GDM1 (cell line): ENCODE measurements at regions not wholly inside any gene's neighbourhood (a gene's known extent, or its start where the extent isn't known, plus 50 kb on each side); places are given as distances from the start of the nearest gene placed in this dataset.

ENCODE experiments used
- DNase-seq: peaks from one replicate; lab custom pipeline; 2025; lab: John Stamatoyannopoulos, UW

GRCh38 chr6:115717472-115717871, 343.2 kb downstream of the FRK start:
- DNase-seq: no peak

GRCh38 chr6:115717062-115717461, 343.6 kb downstream of the FRK start:
- no peak for DNase-seq

- no peak for DNase-seq
Observed at GRCh38 chr6:115712291-115712961, 348.3 kb downstream of the FRK start.

- DNase-seq: no peak
Observed at GRCh38 chr6:115708850-115709249, 351.8 kb downstream of the FRK start.

GRCh38 chr6:115706981-115707380, 353.7 kb downstream of the FRK start:
- DNase-seq: no peak

- no peak for DNase-seq
Observed at GRCh38 chr6:115706324-115706723, 354.4 kb downstream of the FRK start.

GRCh38 chr6:115704028-115704427, 356.7 kb downstream of the FRK start:
- DNase-seq: no peak

GRCh38 chr6:115691433-115691832, 369.3 kb downstream of the FRK start:
- DNase-seq: no peak

GRCh38 chr6:115690854-115691253, 369.8 kb downstream of the FRK start:
- DNase-seq: no peak

GRCh38 chr6:115681978-115682775, 378.5 kb downstream of the FRK start:
- DNase-seq: no peak

GRCh38 chr6:115680621-115681020, 380.1 kb downstream of the FRK start:
- no peak for DNase-seq

- no peak for DNase-seq
Observed at GRCh38 chr6:115677198-115677597, 383.5 kb downstream of the FRK start.

GRCh38 chr6:115675443-115675842, 385.2 kb downstream of the FRK start:
- DNase-seq: no peak

GRCh38 chr6:115668781-115669180, 391.9 kb downstream of the FRK start:
- DNase-seq: no peak

GRCh38 chr6:115668211-115668610, 392.5 kb downstream of the FRK start:
- no peak for DNase-seq

- DNase-seq: no peak
Observed at GRCh38 chr6:115667478-115668026, 393.1 kb downstream of the FRK start.

GRCh38 chr6:115666997-115667396, 393.7 kb downstream of the FRK start:
- DNase-seq: no peak

GRCh38 chr6:115665310-115665709, 395.4 kb downstream of the FRK start:
- no peak for DNase-seq

- no peak for DNase-seq
Observed at GRCh38 chr6:115663681-115664080, 397.0 kb downstream of the FRK start.

- DNase-seq: no peak
Observed at GRCh38 chr6:115643762-115644161, 416.9 kb downstream of the FRK start.

- no peak for DNase-seq
Observed at GRCh38 chr6:115634887-115635286, 425.8 kb downstream of the FRK start.

GRCh38 chr6:115634131-115634530, 426.6 kb downstream of the FRK start:
- DNase-seq: no peak

GRCh38 chr6:115631028-115631427, 429.7 kb downstream of the FRK start:
- DNase-seq: no peak
